GM19099 (cell line): ENCODE measurements at regions not wholly inside any gene's neighbourhood (a gene's known extent, or its start where the extent isn't known, plus 50 kb on each side); places are given as distances from the start of the nearest gene placed in this dataset.

ENCODE experiments used
- POLR2A ChIP-seq: IDR thresholded peaks from 3 replicates; pipeline ENCODE4 v1.6.1; 2011; ENCODE audit warnings: low read depth; ENCODE audit not compliant: insufficient read length; ENCODE audit errors: extremely low read depth

DNA sequence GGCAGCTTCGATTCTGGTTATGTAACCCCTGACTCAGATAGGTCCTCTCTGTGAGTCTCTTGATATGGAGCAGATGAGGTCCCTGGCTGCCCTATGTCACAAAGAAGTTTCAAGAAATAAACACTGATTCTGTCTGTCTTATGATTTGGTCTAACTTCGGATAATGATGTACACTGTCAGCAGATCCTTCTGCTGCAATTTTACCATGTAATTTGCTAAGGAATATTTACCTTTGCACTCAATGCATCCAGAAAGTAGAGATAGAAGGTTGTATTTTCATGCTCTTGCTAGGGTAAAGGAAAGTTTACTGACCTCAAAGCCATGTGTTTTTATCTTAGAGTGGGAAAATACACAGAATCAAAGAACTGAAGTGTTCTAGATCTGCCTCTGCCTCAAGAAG is 98.2 kb downstream of the KLF5 start:
- TF ChIP-seq POLR2A = no peak

GRCh38 chr13:73146707-73147106 is 87.9 kb downstream of the KLF5 start:
- no peak for TF ChIP-seq POLR2A

- no peak for TF ChIP-seq POLR2A
Observed at GRCh38 chr13:73142071-73142470, 83.3 kb downstream of the KLF5 start.

- no peak for TF ChIP-seq POLR2A
Observed at GRCh38 chr13:73141292-73141771, 82.5 kb downstream of the KLF5 start.

DNA sequence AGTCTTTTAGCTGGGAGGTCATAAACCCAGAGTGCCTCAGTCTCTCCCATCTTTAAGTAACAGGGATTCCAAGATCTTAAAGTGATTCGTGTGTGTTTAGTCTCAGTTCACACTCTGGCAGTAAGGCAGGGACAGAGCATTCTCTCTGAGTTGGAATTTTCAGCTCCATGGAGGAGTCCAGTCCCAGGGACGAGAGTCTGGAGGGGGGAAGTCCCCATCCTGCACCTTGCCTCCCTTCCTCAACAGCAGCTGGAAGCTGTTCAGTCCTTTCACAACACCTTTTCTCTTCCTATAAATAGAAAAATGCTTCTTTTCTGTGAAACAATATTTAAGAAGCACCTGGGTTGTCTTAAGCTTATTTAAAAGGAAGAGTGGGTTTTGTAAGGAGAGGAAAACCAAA is 82.0 kb downstream of the KLF5 start:
- TF ChIP-seq POLR2A = no peak

GRCh38 chr13:73138638-73139491 is 80.1 kb downstream of the KLF5 start:
- TF ChIP-seq POLR2A = no peak

DNA sequence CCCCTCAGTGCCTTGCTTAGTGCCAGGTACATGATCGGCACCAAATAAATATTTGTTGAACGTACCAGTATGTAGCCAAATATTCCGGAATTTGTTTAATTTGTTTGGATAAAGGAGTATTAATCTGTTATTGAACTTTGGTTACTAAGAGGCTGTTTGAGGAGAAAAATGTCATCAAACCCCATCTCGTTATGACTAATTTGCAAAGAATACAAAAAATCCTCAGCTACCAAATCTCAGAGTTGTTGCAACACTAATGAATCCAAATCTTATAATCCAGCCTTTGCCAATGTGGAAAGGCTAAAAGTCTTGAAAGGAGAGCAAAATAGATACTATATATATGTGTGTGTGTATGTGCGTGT is 79.5 kb downstream of the KLF5 start:
- no peak for TF ChIP-seq POLR2A

- no peak for TF ChIP-seq POLR2A
Observed at GRCh38 chr13:73136776-73137175, 78.0 kb downstream of the KLF5 start.

DNA sequence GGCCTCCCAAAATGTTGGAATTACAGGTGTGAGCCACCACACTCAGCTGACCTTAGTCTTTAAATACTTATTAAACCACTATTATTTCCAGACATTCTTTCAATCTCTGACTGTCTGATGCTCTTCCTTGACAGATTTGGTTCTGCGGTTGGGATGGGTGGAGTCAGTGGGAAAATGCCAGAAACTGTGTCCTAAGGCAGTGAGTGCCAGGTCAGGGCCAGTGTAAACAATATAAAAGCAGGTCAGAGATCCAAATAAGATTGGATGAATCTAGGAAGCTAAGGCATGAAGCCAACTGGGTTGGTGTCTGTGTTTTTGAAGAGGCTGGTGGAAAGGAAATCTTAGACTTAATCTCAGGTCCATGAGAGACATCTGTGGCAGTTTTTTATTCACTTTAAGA is 74.7 kb downstream of the KLF5 start:
- no peak for TF ChIP-seq POLR2A

DNA sequence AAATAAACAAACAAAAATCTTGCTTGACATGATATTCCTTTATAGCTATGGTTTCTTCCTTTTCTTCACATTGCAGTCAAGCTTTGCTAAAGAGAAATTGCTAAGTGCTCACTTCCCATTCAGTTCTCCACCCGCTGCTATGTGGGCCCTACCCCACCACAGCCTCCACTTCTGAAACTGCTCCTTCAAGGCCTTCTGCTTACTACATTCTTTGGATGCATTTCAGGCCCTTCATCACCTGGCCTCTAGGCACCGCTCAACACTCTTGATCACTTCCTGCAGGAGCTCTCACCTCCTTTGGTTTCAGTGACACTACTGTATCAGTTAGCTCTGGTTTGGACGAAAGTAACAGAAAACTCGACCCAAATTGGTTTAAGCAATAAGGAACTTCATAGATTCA is 72.4 kb downstream of the KLF5 start:
- no peak for TF ChIP-seq POLR2A

DNA sequence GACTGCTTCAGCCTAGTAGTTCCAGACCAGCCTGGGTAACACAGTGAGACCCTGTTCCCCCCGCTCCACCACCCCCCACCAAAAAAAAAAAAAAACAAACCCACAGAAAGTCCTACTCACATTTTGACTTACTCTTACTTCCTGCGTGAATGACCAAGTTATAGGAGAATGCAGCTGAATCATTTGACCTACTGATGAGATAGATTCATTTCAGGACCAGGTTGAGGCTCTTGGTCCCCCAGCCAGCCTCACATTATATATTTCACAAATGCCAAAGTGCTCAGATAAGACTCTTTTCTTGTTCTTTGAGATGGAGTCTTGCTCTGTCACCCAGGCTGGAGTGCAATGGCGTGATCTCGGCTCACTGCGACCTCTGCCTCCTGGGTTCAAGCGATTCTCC is 70.2 kb downstream of the KLF5 start:
- TF ChIP-seq POLR2A = no peak
